H9 (cell line): ENCODE measurements at regions not wholly inside any gene's neighbourhood (a gene's known extent, or its start where the extent isn't known, plus 50 kb on each side); places are given as distances from the start of the nearest gene placed in this dataset.

Experiments used
- DNase-seq: peaks from one replicate; pipeline ENCODE4 v3.0.0-alpha.2; 2017
- H2AFZ ChIP-seq: one replicate; pipeline ENCODE4 v1.6.1; 2013; ENCODE audit warnings: mild to moderate bottlenecking, low read length, control low read depth, moderate library complexity
- H2AK5ac ChIP-seq: 2 replicates; pipeline ENCODE4 v1.6.1; 2013; ENCODE audit warnings: low read length, control low read depth, mixed read lengths; ENCODE audit not compliant: insufficient read length
- H2BK120ac ChIP-seq: one replicate; pipeline ENCODE4 v1.6.1; 2013; ENCODE audit warnings: low read depth, mild to moderate bottlenecking, low read length, control low read depth, inconsistent platforms; ENCODE audit not compliant: poor library complexity, severe bottlenecking
- H2BK12ac ChIP-seq: 2 replicates; pipeline ENCODE4 v1.6.1; 2013; ENCODE audit warnings: low read length, control low read depth, mixed read lengths, low read depth; ENCODE audit not compliant: insufficient read length
- H2BK15ac ChIP-seq: 2 replicates; pipeline ENCODE4 v1.6.1; 2013; ENCODE audit warnings: low read depth, low read length, control low read depth
- H2BK20ac ChIP-seq: one replicate; pipeline ENCODE4 v1.6.1; 2013; ENCODE audit warnings: low read depth, mild to moderate bottlenecking, low read length, control low read depth, inconsistent platforms; ENCODE audit not compliant: poor library complexity, severe bottlenecking
- H2BK5ac ChIP-seq: 2 replicates; pipeline ENCODE4 v1.6.1; 2013; ENCODE audit warnings: low read length, control low read depth, mixed read lengths; ENCODE audit not compliant: insufficient read length
- H3K14ac ChIP-seq: 2 replicates; pipeline ENCODE4 v1.6.1; 2013; ENCODE audit warnings: low read length, control low read depth; ENCODE audit not compliant: insufficient read depth
- H3K18ac ChIP-seq: 2 replicates; pipeline ENCODE4 v1.6.1; 2013; ENCODE audit warnings: low read depth, mild to moderate bottlenecking, mixed read lengths, low read length, control low read depth; ENCODE audit not compliant: insufficient read length
- H3K23ac ChIP-seq: 2 replicates; pipeline ENCODE4 v1.6.1; 2013; ENCODE audit warnings: low read length, control low read depth, mixed read lengths, low read depth; ENCODE audit not compliant: insufficient read length
- H3K23me2 ChIP-seq: 2 replicates; pipeline ENCODE4 v1.6.1; 2013; ENCODE audit warnings: low read depth, mild to moderate bottlenecking, mixed read lengths, low read length, control low read depth; ENCODE audit not compliant: insufficient read length, poor library complexity, severe bottlenecking
- H3K27ac ChIP-seq: 2 replicates; pipeline ENCODE4 v1.5.1; 2013; ENCODE audit warnings: low read length, control low read depth, mixed read lengths, low read depth; ENCODE audit not compliant: insufficient read length
- H3K27me3 ChIP-seq: 2 replicates; pipeline ENCODE4 v1.6.1; 2013; ENCODE audit warnings: low read length, control low read depth, inconsistent platforms; ENCODE audit not compliant: insufficient read depth
- H3K4ac ChIP-seq: 2 replicates; pipeline ENCODE4 v1.6.1; 2013; ENCODE audit warnings: low read depth, mild to moderate bottlenecking, control low read depth, inconsistent platforms, low read length, moderate library complexity
- H3K4me1 ChIP-seq: 2 replicates; pipeline ENCODE4 v1.6.1; 2013; ENCODE audit warnings: low read length, control low read depth, inconsistent platforms; ENCODE audit not compliant: insufficient read depth
- H3K4me2 ChIP-seq: 2 replicates; pipeline ENCODE4 v1.6.1; 2013; ENCODE audit warnings: low read length, control low read depth, mixed read lengths; ENCODE audit not compliant: insufficient read length, insufficient read depth
- H3K56ac ChIP-seq: 2 replicates; pipeline ENCODE4 v1.6.1; 2013; ENCODE audit warnings: low read depth, mild to moderate bottlenecking, mixed read lengths, low read length, control low read depth; ENCODE audit not compliant: insufficient read length
- H3K79me1 ChIP-seq: 2 replicates; pipeline ENCODE4 v1.6.1; 2013; ENCODE audit warnings: low read depth, mild to moderate bottlenecking, moderate library complexity, low read length, control low read depth, inconsistent platforms; ENCODE audit not compliant: insufficient read depth, poor library complexity, severe bottlenecking
- H3K79me2 ChIP-seq: 2 replicates; pipeline ENCODE4 v1.6.1; 2013; ENCODE audit warnings: low read length, control low read depth, inconsistent platforms; ENCODE audit not compliant: insufficient read depth
- H3K9ac ChIP-seq: 2 replicates; pipeline ENCODE4 v1.6.1; 2013; ENCODE audit warnings: low read length, control low read depth, mixed read lengths; ENCODE audit not compliant: insufficient read length; ENCODE audit errors: extremely low read depth
- H3K9me3 ChIP-seq: one replicate; pipeline ENCODE4 v1.6.1; 2013; ENCODE audit warnings: low read depth, low read length, inconsistent platforms; ENCODE audit not compliant: control insufficient read depth
- H3T11ph ChIP-seq: one replicate; pipeline ENCODE4 v1.6.1; 2013; ENCODE audit warnings: mild to moderate bottlenecking, low read length, control low read depth, inconsistent platforms
- H4K20me1 ChIP-seq: one replicate; pipeline ENCODE4 v1.6.1; 2013; ENCODE audit not compliant: control insufficient read depth, insufficient read length, insufficient read depth
- H4K5ac ChIP-seq: 2 replicates; pipeline ENCODE4 v1.6.1; 2013; ENCODE audit warnings: low read depth, mild to moderate bottlenecking, mixed read lengths, low read length, control low read depth; ENCODE audit not compliant: insufficient read length
- H4K8ac ChIP-seq: replicated peaks from 2 replicates; pipeline ENCODE4 v1.6.1; 2013; ENCODE audit warnings: low read length, control low read depth, mixed read lengths, low read depth; ENCODE audit not compliant: insufficient read length
- H4K91ac ChIP-seq: 2 replicates; pipeline ENCODE4 v1.6.1; 2013; ENCODE audit warnings: low read depth, mild to moderate bottlenecking, moderate library complexity, mixed read lengths, low read length, control low read depth; ENCODE audit not compliant: insufficient read length
- H3K27ac Mint-ChIP-seq, 3 experiments: 2 replicates in 2 of 3; 3 replicates in 1 of 3; pipeline ENCODE4 v1.8.0; 2020 to 2021; ENCODE audit warnings: mixed read lengths in 3 of 3, mild to moderate bottlenecking in 1 of 3, moderate library complexity in 1 of 3
- H3K27me3 Mint-ChIP-seq: 2 replicates; pipeline ENCODE4 v1.8.0; 2021; ENCODE audit warnings: low read depth, mild to moderate bottlenecking, moderate library complexity, mixed read lengths
- H3K36me3 Mint-ChIP-seq, 3 experiments: 2 replicates in 2 of 3; 3 replicates in 1 of 3; pipeline ENCODE4 v1.8.0; 2020 to 2021; ENCODE audit warnings: low read depth in 3 of 3, mixed read lengths in 3 of 3; ENCODE audit not compliant: insufficient read depth in 1 of 3
- H3K4me1 Mint-ChIP-seq, 2 experiments: 2 replicates each; pipeline ENCODE4 v1.8.0; 2020; ENCODE audit warnings: mixed read lengths in 2 of 2
- H3K4me3 Mint-ChIP-seq, 2 experiments: 2 replicates in 1 of 2; 3 replicates in 1 of 2; pipeline ENCODE4 v1.8.0; 2020 to 2021; ENCODE audit warnings: mild to moderate bottlenecking in 2 of 2, mixed read lengths in 2 of 2, moderate library complexity in 1 of 2
- H3K9me3 Mint-ChIP-seq, 2 experiments: 2 replicates in 1 of 2; 3 replicates in 1 of 2; pipeline ENCODE4 v1.8.0; 2020; ENCODE audit warnings: mild to moderate bottlenecking in 2 of 2, mixed read lengths in 2 of 2, moderate library complexity in 1 of 2
- WGBS: extraction: QIAGEN DNeasy Blood & Tissue Kit; methylation state at CpG from one replicate; pipeline ENCODE4 v1.1.7; 2013; ENCODE audit warnings: missing lambda C conversion rate, low lambda C conversion rate, mixed read lengths; ENCODE audit not compliant: insufficient read length; ENCODE audit errors: extremely low coverage; 5-methylcytosine and 5-hydroxymethylcytosine counted together
- TF ChIP-seq, protein P1 (sequence below): fragments of 200-600 bp; sonication (generic); conservative IDR thresholded peaks from 3 replicates; pipeline ENCODE4 v1.8.0; 2021; ENCODE audit warnings: antibody characterized with exemption, mild to moderate bottlenecking

DNA sequence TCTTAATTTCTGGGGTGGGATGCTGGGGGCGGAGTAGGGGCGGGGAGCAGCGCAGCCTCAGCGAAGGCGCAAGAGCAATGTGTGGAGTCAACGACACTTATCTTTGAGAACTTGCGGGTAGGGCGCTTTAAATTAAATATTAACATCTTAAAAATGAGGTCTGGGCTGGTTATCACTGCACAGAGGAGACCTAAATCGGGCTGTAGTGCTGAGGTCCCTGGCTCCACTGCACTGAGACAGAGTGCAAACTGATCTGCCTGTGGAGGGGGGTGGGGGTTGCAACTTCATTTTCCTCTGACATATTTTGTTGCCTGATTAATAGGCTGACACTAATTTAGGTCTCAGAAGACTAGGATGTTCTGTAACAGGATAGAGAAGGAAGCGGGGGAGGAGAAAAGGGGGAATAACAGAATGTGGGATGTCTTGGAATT, 253.0 kb upstream of the FANCL start:
- TF ChIP-seq, protein P1, sequence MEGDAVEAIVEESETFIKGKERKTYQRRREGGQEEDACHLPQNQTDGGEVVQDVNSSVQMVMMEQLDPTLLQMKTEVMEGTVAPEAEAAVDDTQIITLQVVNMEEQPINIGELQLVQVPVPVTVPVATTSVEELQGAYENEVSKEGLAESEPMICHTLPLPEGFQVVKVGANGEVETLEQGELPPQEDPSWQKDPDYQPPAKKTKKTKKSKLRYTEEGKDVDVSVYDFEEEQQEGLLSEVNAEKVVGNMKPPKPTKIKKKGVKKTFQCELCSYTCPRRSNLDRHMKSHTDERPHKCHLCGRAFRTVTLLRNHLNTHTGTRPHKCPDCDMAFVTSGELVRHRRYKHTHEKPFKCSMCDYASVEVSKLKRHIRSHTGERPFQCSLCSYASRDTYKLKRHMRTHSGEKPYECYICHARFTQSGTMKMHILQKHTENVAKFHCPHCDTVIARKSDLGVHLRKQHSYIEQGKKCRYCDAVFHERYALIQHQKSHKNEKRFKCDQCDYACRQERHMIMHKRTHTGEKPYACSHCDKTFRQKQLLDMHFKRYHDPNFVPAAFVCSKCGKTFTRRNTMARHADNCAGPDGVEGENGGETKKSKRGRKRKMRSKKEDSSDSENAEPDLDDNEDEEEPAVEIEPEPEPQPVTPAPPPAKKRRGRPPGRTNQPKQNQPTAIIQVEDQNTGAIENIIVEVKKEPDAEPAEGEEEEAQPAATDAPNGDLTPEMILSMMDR, result no peak
- H2BK120ac ChIP-seq, result no peak overlapping the region
- H3K27ac ChIP-seq, result no peak overlapping the region
- H2BK15ac ChIP-seq, result no peak overlapping the region
- peaks cover 0 to 10% (median 7%) of the 10 kb centered on the region in 3 experiments; a peak in 5 of 7 replicates for H3K36me3 Mint-ChIP-seq
- H3K27me3 Mint-ChIP-seq, result no peaks in the 10 kb centered on the region; the same call in 1 of the 2 replicates
- H4K91ac ChIP-seq, result no peak overlapping the region
- H4K5ac ChIP-seq, result no peak overlapping the region
- H3K79me2 ChIP-seq, result no peaks in the 10 kb centered on the region
- no peaks in the 10 kb centered on the region for H4K20me1 ChIP-seq
- H4K8ac ChIP-seq, result no peak overlapping the region
- DNase-seq, result no peak
- no peak overlapping the region for H2BK12ac ChIP-seq
- no peaks in the 10 kb centered on the region for H3K9me3 Mint-ChIP-seq
- peak overlapping the region in 2 of 3 experiments; percentile 57 to 80; a peak in 3 of 7 replicates for H3K27ac Mint-ChIP-seq
- H3K14ac ChIP-seq, result no peak overlapping the region
- H3K79me1 ChIP-seq, result no peaks in the 10 kb centered on the region
- H3K27me3 ChIP-seq, result no peaks in the 10 kb centered on the region
- H3K4ac ChIP-seq, result no peak overlapping the region
- H3K4me2 ChIP-seq, result no peak overlapping the region
- 0 out of 5 replicates have a peak overlapping the region, but pooled peaks of 1 of the 2 experiments have one; percentile 10 for H3K4me3 Mint-ChIP-seq
- H2AFZ ChIP-seq, result peak overlapping the region; percentile 32
- H3K56ac ChIP-seq, result no peak overlapping the region
- WGBS, result no CpG with 5 or more reads among the region's 10 CpGs
- H3K9me3 ChIP-seq, result no peaks in the 10 kb centered on the region
- no peaks in the 10 kb centered on the region for H3K23me2 ChIP-seq
- H2BK5ac ChIP-seq, result no peak overlapping the region
- H3K18ac ChIP-seq, result no peak overlapping the region
- H2BK20ac ChIP-seq, result no peak overlapping the region
- H3K4me1 ChIP-seq, result peaks cover 11% of the 10 kb centered on the region
- no peak overlapping the region for H3T11ph ChIP-seq
- no peak overlapping the region for H3K9ac ChIP-seq
- H3K23ac ChIP-seq, result no peak overlapping the region
- H2AK5ac ChIP-seq, result no peak overlapping the region
- peaks cover 40 to 48% of the 10 kb centered on the region in 2 experiments for H3K4me1 Mint-ChIP-seq
